GM18505 (cell line): ENCODE measurements at regions not wholly inside any gene's neighbourhood (a gene's known extent, or its start where the extent isn't known, plus 50 kb on each side); places are given as distances from the start of the nearest gene placed in this dataset.
A peak's percentile ranks its signal among the peaks of the same experiment; 100 is the strongest.
"Not testable (repeated sequence)": the region's sequence is repeated elsewhere in the genome, so short reads cannot be mapped to it uniquely, and the experiment has no call there.

Experiments used
- ATAC-seq: cut with Tn5 transposase; IDR thresholded peaks from one replicate; pipeline ENCODE4 v1.9.1; 2021; ENCODE audit not compliant: unreplicated experiment
- POLR2A ChIP-seq: IDR thresholded peaks from 4 replicates; pipeline ENCODE4 v1.6.1; 2011; ENCODE audit warnings: borderline replicate concordance; ENCODE audit not compliant: insufficient read depth, insufficient read length; ENCODE audit errors: extremely low read depth

GRCh38 chr14:53630336-53630735 lies 326.3 kb downstream of the BMP4 start:
- no peak for TF ChIP-seq POLR2A

GRCh38 chr14:53628732-53629430 lies 327.7 kb downstream of the BMP4 start:
- no peak for ATAC-seq
- no peak for TF ChIP-seq POLR2A

More at GRCh38 chr14:53630336-53630735, 326.3 kb downstream of the BMP4 start:
- no peak for ATAC-seq

- no peak for TF ChIP-seq POLR2A
- no peak for ATAC-seq
Observed at GRCh38 chr14:53628261-53628660, 328.4 kb downstream of the BMP4 start.

GRCh38 chr14:53626761-53627160 lies 329.9 kb downstream of the BMP4 start:
- no peak for TF ChIP-seq POLR2A
- no peak for ATAC-seq

GRCh38 chr14:53622447-53622846 lies 334.2 kb downstream of the BMP4 start:
- no peak for TF ChIP-seq POLR2A
- no peak for ATAC-seq

- no peak for TF ChIP-seq POLR2A
- no peak for ATAC-seq
Observed at GRCh38 chr14:53621921-53622320, 334.7 kb downstream of the BMP4 start.

- no peak for TF ChIP-seq POLR2A
- no peak for ATAC-seq
Observed at GRCh38 chr14:53621433-53621832, 335.2 kb downstream of the BMP4 start.

GRCh38 chr14:53620890-53621289 lies 335.7 kb downstream of the BMP4 start:
- TF ChIP-seq POLR2A = no peak
- ATAC-seq = no peak

- no peak for ATAC-seq
Observed at GRCh38 chr14:53620317-53620716, 336.3 kb downstream of the BMP4 start.

GRCh38 chr14:53619691-53620231 lies 336.9 kb downstream of the BMP4 start:
- no peak for ATAC-seq

More at GRCh38 chr14:53620317-53620716, 336.3 kb downstream of the BMP4 start:
- TF ChIP-seq POLR2A = no peak

GRCh38 chr14:53616536-53616935 lies 340.1 kb downstream of the BMP4 start:
- ATAC-seq = not testable (repeated sequence)

More at GRCh38 chr14:53619691-53620231, 336.9 kb downstream of the BMP4 start:
- TF ChIP-seq POLR2A = no peak

GRCh38 chr14:53615252-53615651 lies 341.4 kb downstream of the BMP4 start:
- no peak for ATAC-seq
- TF ChIP-seq POLR2A = no peak

- peak; percentile 41 for TF ChIP-seq POLR2A
- ATAC-seq = peak; percentile 97
Observed at GRCh38 chr14:53613404-53614253, 343.0 kb downstream of the BMP4 start.

GRCh38 chr14:53610947-53611346 lies 345.7 kb downstream of the BMP4 start:
- no peak for TF ChIP-seq POLR2A

More at GRCh38 chr14:53610947-53611346, 345.7 kb downstream of the BMP4 start:
- no peak for ATAC-seq
